K562 (cell line): ENCODE measurements at regions not wholly inside any gene's neighbourhood (a gene's known extent, or its start where the extent isn't known, plus 50 kb on each side); places are given as distances from the start of the nearest gene placed in this dataset.

Experiments used
- ATAC-seq: fragments of 200-7000 bp; cut with Tn5 transposase; 3 replicates; pipeline ENCODE4 v1.9.1; 2020; ENCODE audit warnings: moderate library complexity
- BruUV-seq: library from RNA; stranded (reverse); fragments of 400-500 nt; replicated peaks from 2 replicates; lab custom pipeline; 2021; lab: Mats Ljungman, UMichigan
- CTCF ChIA-PET: fragments of 300-600 bp; formaldehyde crosslinking; extraction: SDS; loops from one replicate; lab custom pipeline; 2021; ENCODE audit warnings: low intra/inter-chr PET ratio; lab: Yijun Ruan, JAX
- POLR2A ChIA-PET: fragments of 300-600, 350-650 bp; sonication (Branson Sonifier 250); formaldehyde crosslinking; extraction: SDS; loops from one replicate; lab custom pipeline; 2021; ENCODE audit warnings: antibody characterized with exemption, inconsistent platforms; lab: Yijun Ruan, JAX
- DNase-seq, 4 experiments: peaks; one replicate each; pipeline versions ENCODE4 v3.0.0 to v3.0.0-alpha.2; 2011 to 2018; ENCODE audit warnings: low spot score in 3 of 4, mixed read lengths in 3 of 4; ENCODE audit errors: extremely low read depth in 1 of 4
- FAIRE-seq: peaks from 2 replicates; lab custom pipeline; 2011; peaks lifted over from hg19 to GRCh38; lab: Jason Lieb, UNC
- H2AFZ ChIP-seq: 2 replicates; pipeline ENCODE4 v1.6.0; 2011; ENCODE audit warnings: low read depth, low read length, control low read depth, inconsistent platforms
- H3K27ac ChIP-seq: fragments of 200-600 bp; 3 replicates; pipeline ENCODE4 v1.8.0; 2011; ENCODE audit warnings: low read depth, mild to moderate bottlenecking, control low read depth, inconsistent platforms, low read length, moderate library complexity, mixed read lengths; ENCODE audit errors: extremely low read depth
- H3K27me3 ChIP-seq, 2 experiments: fragments of 300-600 bp in 1 of 2; 2 replicates in 1 of 2; 3 replicates in 1 of 2; pipeline versions ENCODE4 v1.6.0 to v1.8.0; 2011; ENCODE audit warnings: inconsistent platforms in 2 of 2, low read length in 2 of 2, mild to moderate bottlenecking in 1 of 2, mixed read lengths in 1 of 2, moderate library complexity in 1 of 2; ENCODE audit not compliant: control insufficient read depth in 2 of 2, insufficient read depth in 2 of 2
- H3K36me3 ChIP-seq: fragments of 300-600 bp; 3 replicates; pipeline ENCODE4 v1.8.0; 2011; ENCODE audit warnings: mild to moderate bottlenecking, low read length, inconsistent platforms; ENCODE audit not compliant: control insufficient read depth, insufficient read depth
- H3K4me1 ChIP-seq, 2 experiments: fragments of 200-600 bp in 1 of 2; replicated peaks in 1 of 2; 2 replicates in 1 of 2; 3 replicates in 1 of 2; pipeline versions ENCODE4 v1.5.1 to v1.8.0; 2011; ENCODE audit warnings: inconsistent platforms in 2 of 2, low read length in 2 of 2, mild to moderate bottlenecking in 1 of 2, mixed read lengths in 1 of 2, moderate library complexity in 1 of 2; ENCODE audit not compliant: control insufficient read depth in 2 of 2, insufficient read depth in 2 of 2
- H3K4me2 ChIP-seq: 2 replicates; pipeline ENCODE4 v1.6.1; 2011; ENCODE audit warnings: low read length, control low read depth, inconsistent platforms, mixed read lengths; ENCODE audit not compliant: insufficient read depth
- H3K4me3 ChIP-seq: fragments of 200-600 bp; sonication (generic), shearing (Covaris generic); 2 replicates; pipeline ENCODE4 v1.5.1; 2016; ENCODE audit warnings: control low read depth, inconsistent platforms
- H3K79me2 ChIP-seq: fragments of 200-600 bp; 3 replicates; pipeline ENCODE4 v1.8.0; 2011; ENCODE audit warnings: low read length, inconsistent platforms; ENCODE audit not compliant: control insufficient read depth, insufficient read depth
- H3K9ac ChIP-seq, 2 experiments: 2 replicates each; pipeline versions ENCODE4 v1.6.0 to v1.6.1; 2011; ENCODE audit warnings: low read depth in 2 of 2, low read length in 2 of 2, control low read depth in 1 of 2, inconsistent platforms in 1 of 2, mild to moderate bottlenecking in 1 of 2, mixed read lengths in 1 of 2; ENCODE audit not compliant: insufficient read depth in 1 of 2
- H3K9me1 ChIP-seq: one replicate; pipeline ENCODE4 v1.6.0; 2011; ENCODE audit warnings: inconsistent platforms, mild to moderate bottlenecking, low read length, moderate library complexity; ENCODE audit not compliant: control insufficient read depth, insufficient read depth
- H3K9me3 ChIP-seq: replicated peaks from 2 replicates; pipeline ENCODE4 v1.5.1; 2011; ENCODE audit warnings: low read depth, low read length, inconsistent platforms; ENCODE audit not compliant: control insufficient read depth, insufficient read depth
- H4K20me1 ChIP-seq: replicated peaks from 2 replicates; pipeline ENCODE4 v1.6.1; 2011; ENCODE audit warnings: low read length, inconsistent platforms, mixed read lengths; ENCODE audit not compliant: control insufficient read depth, insufficient read depth
- CBX3 ChIP-seq, 2 experiments: IDR thresholded peaks; 1 replicate in 1 of 2; 2 replicates in 1 of 2; pipeline ENCODE4 v1.6.1; 2012; ENCODE audit warnings: inconsistent platforms in 2 of 2, low read length in 2 of 2, borderline replicate concordance in 1 of 2, control low read depth in 1 of 2
- CLOCK ChIP-seq: fragments of 250-450 bp; sonication (Bioruptor Pico); IDR thresholded peaks from 2 replicates; pipeline ENCODE4 v1.4.0; 2020; ENCODE audit warnings: mild to moderate bottlenecking, moderate library complexity, borderline replicate concordance
- HCFC1 ChIP-seq: IDR thresholded peaks from 2 replicates; pipeline ENCODE4 v1.6.1; 2012; ENCODE audit warnings: low read depth, low read length, improper control_type of control experiment
- KAT8 ChIP-seq: fragments of 450-650 bp; IDR thresholded peaks from 2 replicates; pipeline ENCODE4 v1.6.1; 2016; ENCODE audit warnings: low read depth, mild to moderate bottlenecking
- NCOR1 ChIP-seq: fragments of 450-650 bp; IDR thresholded peaks from 2 replicates; pipeline ENCODE4 v1.6.1; 2016; ENCODE audit warnings: mild to moderate bottlenecking, moderate library complexity
- POLR2G ChIP-seq: fragments of 200-400 bp; formaldehyde crosslinking; IDR thresholded peaks from 2 replicates; pipeline ENCODE4 v1.6.1; 2017; ENCODE audit warnings: low read depth, mild to moderate bottlenecking, antibody characterized with exemption, low read length, moderate library complexity
- YBX1 ChIP-seq: fragments of 450-650 bp; IDR thresholded peaks from 2 replicates; pipeline ENCODE4 v1.7.1; 2016; ENCODE audit warnings: mild to moderate bottlenecking
- ZNF134 ChIP-seq: fragments of 250-450 bp; sonication (Bioruptor Pico); conservative IDR thresholded peaks from 2 replicates; pipeline ENCODE4 v1.4.0; 2020
- ZNF780A ChIP-seq: fragments of 250-450 bp; sonication (Bioruptor Pico); IDR thresholded peaks from 2 replicates; pipeline ENCODE4 v1.5.0; 2021; ENCODE audit warnings: mild to moderate bottlenecking
- WGBS: fragments of 100-300 bp; shearing (Covaris generic); methylation state at CpG from one replicate; pipeline ENCODE4 v1.1.6; 2016; ENCODE audit warnings: low coverage, mixed read lengths; ENCODE audit not compliant: insufficient coverage; ENCODE audit errors: missing lambda C conversion rate; 5-methylcytosine and 5-hydroxymethylcytosine counted together
- in situ Hi-C: fragments of 300-500 bp; cut with MboI; formaldehyde crosslinking; loops from 4 replicates; pipeline ENCODE4 v1.15.0; 2018; ENCODE audit warnings: inconsistent platforms, mixed read lengths
- intact Hi-C: fragments of 100-400 bp; cut with micrococcal nuclease; formaldehyde crosslinking; loops from 2 replicates; pipeline ENCODE4 v1.14.2; 2022
- TF ChIP-seq, protein P1 (sequence below): fragments of 250-450 bp; sonication (Bioruptor Pico); IDR thresholded peaks from 2 replicates; pipeline ENCODE4 v1.5.0; 2021
- TF ChIP-seq, protein P2 (sequence below): sonication (generic); formaldehyde crosslinking; IDR thresholded peaks from 2 replicates; pipeline ENCODE4 v1.4.0; 2020; ENCODE audit warnings: mild to moderate bottlenecking, missing genetic modification reagents

DNA sequence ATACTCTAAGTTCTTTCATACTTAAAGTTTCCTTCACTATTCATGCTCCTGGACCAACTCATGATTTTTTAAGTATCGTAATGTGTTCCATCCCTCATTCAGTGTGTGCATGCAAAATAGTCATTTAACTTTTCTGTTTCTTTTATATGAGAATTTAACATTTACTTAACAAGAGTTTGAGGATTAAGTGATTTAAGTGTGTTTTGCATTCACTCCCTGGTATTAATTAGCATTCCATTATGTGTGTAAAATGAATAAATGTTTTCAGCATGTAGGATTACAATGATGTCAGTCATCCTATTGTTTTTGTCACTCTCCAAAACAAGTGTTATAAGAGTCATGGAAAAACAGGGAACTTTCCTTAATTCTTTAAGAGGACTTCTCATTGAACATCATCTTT lies 457.7 kb downstream of the IPMK start (continued):
- TF ChIP-seq YBX1 (no peak), POLR2G (no peak), ZNF780A (CRISPR knock-in tag) (no peak), CBX3 (IDR thresholded peaks at IDR 0.05; ENCODE audit: borderline replicate concordance in 1 of 2, low read length in 2 of 2) (no peak)
- TF ChIP-seq, protein P1, sequence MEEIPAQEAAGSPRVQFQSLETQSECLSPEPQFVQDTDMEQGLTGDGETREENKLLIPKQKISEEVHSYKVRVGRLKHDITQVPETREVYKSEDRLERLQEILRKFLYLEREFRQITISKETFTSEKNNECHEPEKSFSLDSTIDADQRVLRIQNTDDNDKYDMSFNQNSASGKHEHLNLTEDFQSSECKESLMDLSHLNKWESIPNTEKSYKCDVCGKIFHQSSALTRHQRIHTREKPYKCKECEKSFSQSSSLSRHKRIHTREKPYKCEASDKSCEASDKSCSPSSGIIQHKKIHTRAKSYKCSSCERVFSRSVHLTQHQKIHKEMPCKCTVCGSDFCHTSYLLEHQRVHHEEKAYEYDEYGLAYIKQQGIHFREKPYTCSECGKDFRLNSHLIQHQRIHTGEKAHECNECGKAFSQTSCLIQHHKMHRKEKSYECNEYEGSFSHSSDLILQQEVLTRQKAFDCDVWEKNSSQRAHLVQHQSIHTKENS, result no peak

DNA sequence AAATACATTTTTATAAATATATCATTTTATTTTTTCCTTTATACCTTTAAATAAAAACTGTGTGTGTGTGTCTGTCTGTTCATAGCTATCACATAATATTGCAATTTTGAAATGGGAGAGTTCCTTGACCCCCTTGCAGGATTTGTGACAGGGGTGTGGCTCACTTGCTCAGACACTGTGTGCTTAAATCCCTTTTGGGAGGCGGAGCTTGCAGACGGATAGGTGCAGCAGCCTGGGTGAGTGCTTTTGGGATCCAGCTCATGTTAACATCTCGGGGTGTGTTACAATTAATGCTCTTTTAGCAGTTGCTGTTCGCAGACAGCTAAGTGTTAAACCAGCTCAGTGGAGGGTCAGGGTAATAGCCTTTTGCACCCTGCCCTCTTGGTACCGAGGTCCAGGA lies 459.8 kb downstream of the IPMK start:
- H3K27ac ChIP-seq, result no peak overlapping the region
- H2AFZ ChIP-seq, result no peak overlapping the region
- intact Hi-C loops (no loop called here), in situ Hi-C loops (no loop called here)
- no peaks in the 10 kb centered on the region for H3K79me2 ChIP-seq
- 0 out of 2 replicates have a peak, but pooled peaks cover 3% of the 10 kb centered on the region for H3K9me3 ChIP-seq
- DNase-seq, result no peak
- no peaks in the 10 kb centered on the region for H3K27me3 ChIP-seq
- H3K9me1 ChIP-seq, result no peaks in the 10 kb centered on the region
- TF ChIP-seq ZNF134 (CRISPR knock-in tag) (no peak), CLOCK (CRISPR knock-in tag) (no peak), KAT8 (no peak), NCOR1 (no peak), HCFC1 (no peak)
- TF ChIP-seq, protein P2, sequence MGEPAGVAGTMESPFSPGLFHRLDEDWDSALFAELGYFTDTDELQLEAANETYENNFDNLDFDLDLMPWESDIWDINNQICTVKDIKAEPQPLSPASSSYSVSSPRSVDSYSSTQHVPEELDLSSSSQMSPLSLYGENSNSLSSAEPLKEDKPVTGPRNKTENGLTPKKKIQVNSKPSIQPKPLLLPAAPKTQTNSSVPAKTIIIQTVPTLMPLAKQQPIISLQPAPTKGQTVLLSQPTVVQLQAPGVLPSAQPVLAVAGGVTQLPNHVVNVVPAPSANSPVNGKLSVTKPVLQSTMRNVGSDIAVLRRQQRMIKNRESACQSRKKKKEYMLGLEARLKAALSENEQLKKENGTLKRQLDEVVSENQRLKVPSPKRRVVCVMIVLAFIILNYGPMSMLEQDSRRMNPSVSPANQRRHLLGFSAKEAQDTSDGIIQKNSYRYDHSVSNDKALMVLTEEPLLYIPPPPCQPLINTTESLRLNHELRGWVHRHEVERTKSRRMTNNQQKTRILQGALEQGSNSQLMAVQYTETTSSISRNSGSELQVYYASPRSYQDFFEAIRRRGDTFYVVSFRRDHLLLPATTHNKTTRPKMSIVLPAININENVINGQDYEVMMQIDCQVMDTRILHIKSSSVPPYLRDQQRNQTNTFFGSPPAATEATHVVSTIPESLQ, result no peak
- no peak overlapping the region for H3K4me2 ChIP-seq
- 3% methylated on average over 5 of the region's 5 CpGs for WGBS
- ChIA-PET POLR2A (interaction anchor here (0.7 kb wide), 1 partner anchor 27 kb away, joined by 3 read pairs; no protein-coding TSS in a partner anchor), CTCF (no interaction called here)
- no peak for ATAC-seq
- no peaks in the 10 kb centered on the region for H3K36me3 ChIP-seq
- no TSS peak for BruUV-seq
- no peaks in the 10 kb centered on the region for H4K20me1 ChIP-seq
- no peaks in the 10 kb centered on the region for H3K4me1 ChIP-seq
- no peak overlapping the region for H3K9ac ChIP-seq
- H3K4me3 ChIP-seq, result no peak overlapping the region
- no peak for FAIRE-seq
